T-helper 2 cell treated with Interferon-gamma antibody and Interleukin-4, amounts not matched to agents 5 μg/mL and 100 μg/mL, for 36 hours (primary cell): ENCODE measurements at regions not wholly inside any gene's neighbourhood (a gene's known extent, or its start where the extent isn't known, plus 50 kb on each side); places are given as distances from the start of the nearest gene placed in this dataset.
A peak's percentile ranks its signal among the peaks of the same experiment; 100 is the strongest.

Source experiments
- DNase-seq: peaks from one replicate; pipeline ENCODE4 v3.0.0; 2021; ENCODE audit warnings: low spot score
- H3K27ac Mint-ChIP-seq: one replicate; pipeline ENCODE4 v1.8.0; 2021; ENCODE audit warnings: mild to moderate bottlenecking, mixed read lengths
- H3K27me3 Mint-ChIP-seq: one replicate; pipeline ENCODE4 v1.8.0; 2021; ENCODE audit warnings: low read depth, mixed read lengths
- H3K36me3 Mint-ChIP-seq: one replicate; pipeline ENCODE4 v1.8.0; 2021; ENCODE audit warnings: low read depth, mixed read lengths
- H3K4me1 Mint-ChIP-seq: one replicate; pipeline ENCODE4 v1.8.0; 2021; ENCODE audit warnings: low read depth, mixed read lengths
- H3K4me3 Mint-ChIP-seq: one replicate; pipeline ENCODE4 v1.8.0; 2022; ENCODE audit warnings: mild to moderate bottlenecking, moderate library complexity, mixed read lengths
- H3K9me3 Mint-ChIP-seq: one replicate; pipeline ENCODE4 v1.8.0; 2021; ENCODE audit warnings: mixed read lengths

DNA sequence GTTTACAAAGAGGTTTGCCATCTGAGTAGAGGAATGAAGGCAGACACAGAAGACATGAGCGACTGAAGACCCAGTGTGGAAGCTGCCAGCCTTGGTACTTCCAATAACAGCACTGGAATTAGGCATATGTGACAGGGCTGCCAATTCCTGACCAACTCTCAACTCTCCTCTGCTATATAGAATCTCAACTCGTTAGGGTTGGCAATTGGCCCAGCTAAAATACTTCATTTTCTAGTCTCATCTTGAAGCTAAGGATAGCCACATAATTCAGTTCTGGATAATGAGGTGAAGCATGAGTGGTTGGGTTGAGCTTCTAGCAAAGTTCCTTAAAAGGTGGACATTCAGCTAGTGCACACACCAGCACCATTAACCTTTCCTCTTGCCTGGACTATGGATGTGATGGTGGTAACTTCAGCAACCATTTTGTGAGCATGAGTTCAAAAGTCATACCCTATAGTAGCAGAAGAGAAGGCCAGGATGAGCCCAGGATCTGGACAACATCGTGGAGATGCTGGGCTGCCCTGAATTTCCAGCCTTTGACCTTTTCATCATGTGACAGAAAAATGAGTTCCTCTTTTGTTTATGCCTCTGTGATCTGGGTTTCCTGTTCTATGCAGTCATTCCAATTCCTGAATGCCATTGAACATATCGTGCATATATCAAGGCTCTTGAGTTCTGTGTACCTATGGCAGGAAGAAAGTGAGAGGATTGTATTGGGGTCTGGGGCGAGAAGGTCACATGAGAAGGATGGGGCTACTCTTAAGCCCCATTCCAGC, 68.1 kb upstream of the HAAO start:
- no peak overlapping the region for H3K27ac Mint-ChIP-seq
- H3K4me1 Mint-ChIP-seq: peaks cover 3% of the 10 kb centered on the region
- no peak for DNase-seq
- peaks cover 9% of the 10 kb centered on the region for H3K9me3 Mint-ChIP-seq
- H3K4me3 Mint-ChIP-seq: no peak overlapping the region
- no peaks in the 10 kb centered on the region for H3K36me3 Mint-ChIP-seq
- no peaks in the 10 kb centered on the region for H3K27me3 Mint-ChIP-seq

DNA sequence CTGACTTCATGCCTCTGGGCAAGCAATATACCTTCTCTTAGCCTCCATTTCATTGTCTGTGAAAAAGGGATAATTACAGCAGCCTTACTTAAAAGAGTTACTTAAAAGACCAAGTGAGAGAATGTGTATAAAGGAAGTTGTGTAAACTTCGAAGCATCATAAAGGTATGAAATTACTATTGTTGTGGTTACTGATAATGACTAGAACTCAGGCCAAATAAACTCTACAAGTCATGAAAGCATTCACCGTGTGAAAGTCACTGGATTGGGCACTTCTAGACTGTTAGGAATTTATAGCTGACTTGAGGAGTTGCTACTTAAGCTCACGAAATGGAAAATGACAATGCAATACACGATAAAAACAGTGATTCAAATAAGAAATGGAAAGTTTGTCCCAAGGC, 67.4 kb upstream of the HAAO start:
- Mint-ChIP-seq H3K9me3 (peaks cover 9% of the 10 kb centered on the region), H3K36me3 (no peaks in the 10 kb centered on the region), H3K27ac (no peak overlapping the region), H3K27me3 (no peaks in the 10 kb centered on the region), H3K4me1 (peaks cover 3% of the 10 kb centered on the region), H3K4me3 (no peak overlapping the region)
- no peak for DNase-seq

DNA sequence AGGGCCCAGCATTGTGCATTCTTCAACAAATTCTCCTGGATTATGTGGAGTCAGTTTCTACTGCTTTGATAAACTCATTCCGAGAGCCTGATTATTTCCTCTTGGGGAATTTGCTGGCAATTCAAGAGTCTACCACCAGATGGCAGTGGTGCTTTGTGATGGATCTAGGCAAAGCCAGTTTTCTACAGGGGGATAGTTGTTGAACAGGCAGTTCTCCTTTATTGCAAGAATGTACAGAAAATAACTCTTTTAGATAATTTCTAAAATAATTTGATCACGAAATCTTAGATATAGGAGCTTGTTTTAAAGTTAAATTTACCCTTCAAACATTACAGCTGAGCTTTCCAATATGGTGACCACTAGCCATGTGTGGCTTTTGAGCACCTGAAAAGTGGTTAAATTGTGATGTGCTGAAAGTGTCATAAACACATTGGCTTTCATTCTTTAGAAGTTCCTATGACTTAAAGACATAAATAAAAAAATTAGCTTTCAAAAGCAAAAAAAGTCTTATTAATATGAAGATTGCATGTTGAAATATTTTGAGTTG, 66.7 kb upstream of the HAAO start:
- DNase-seq: peak; percentile 39
- H3K27me3 Mint-ChIP-seq: no peaks in the 10 kb centered on the region

DNA sequence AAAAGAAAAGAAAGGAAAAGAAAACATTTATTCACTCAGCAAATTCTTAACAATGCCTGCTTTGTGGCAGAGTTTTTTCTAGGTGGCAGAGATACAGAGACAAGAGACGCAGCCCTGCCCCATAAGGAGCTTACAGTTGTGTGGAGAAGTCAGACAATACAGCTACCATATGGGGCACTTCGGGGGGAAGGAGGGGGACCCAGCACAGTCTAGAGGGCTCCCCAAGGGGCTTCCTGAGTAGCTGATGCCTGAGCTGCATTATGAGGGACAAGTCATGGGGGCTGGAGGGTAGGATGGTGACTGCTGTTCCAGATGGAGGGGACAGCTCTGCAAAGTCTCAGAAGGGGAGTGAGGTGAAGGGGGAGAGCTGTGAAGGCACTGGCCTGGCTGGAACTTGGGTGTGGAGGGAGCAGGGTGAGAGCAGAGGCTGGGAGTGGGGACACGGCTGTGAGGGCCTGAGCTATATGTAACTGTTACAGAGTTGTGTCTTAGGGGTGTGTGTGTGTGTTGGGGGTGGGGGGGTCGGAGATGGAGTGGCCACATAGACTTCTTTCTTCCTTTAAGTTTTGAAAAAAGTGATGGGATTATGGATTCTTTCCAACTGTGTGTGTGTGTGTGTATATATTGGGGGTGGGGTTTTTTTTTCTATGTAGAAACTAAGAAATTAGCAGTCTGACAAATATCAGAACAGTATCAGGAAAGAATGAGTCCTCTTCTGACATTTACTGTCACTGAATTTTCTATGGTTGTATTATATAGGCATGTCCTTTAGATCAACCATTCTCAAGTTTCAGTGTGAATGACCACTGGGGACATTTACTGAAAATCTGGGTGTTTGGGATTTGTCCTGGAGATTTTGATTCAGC, 66.0 kb upstream of the HAAO start:
- Mint-ChIP-seq H3K4me1 (peaks cover 3% of the 10 kb centered on the region), H3K27me3 (no peaks in the 10 kb centered on the region), H3K4me3 (no peak overlapping the region), H3K36me3 (no peaks in the 10 kb centered on the region), H3K27ac (no peak overlapping the region), H3K9me3 (peaks cover 9% of the 10 kb centered on the region)
- DNase-seq: no peak

More for the DNA sequence above, 66.7 kb upstream of the HAAO start:
- Mint-ChIP-seq H3K27ac (no peak overlapping the region), H3K4me3 (no peak overlapping the region), H3K4me1 (peaks cover 3% of the 10 kb centered on the region), H3K36me3 (no peaks in the 10 kb centered on the region), H3K9me3 (peaks cover 9% of the 10 kb centered on the region)

DNA sequence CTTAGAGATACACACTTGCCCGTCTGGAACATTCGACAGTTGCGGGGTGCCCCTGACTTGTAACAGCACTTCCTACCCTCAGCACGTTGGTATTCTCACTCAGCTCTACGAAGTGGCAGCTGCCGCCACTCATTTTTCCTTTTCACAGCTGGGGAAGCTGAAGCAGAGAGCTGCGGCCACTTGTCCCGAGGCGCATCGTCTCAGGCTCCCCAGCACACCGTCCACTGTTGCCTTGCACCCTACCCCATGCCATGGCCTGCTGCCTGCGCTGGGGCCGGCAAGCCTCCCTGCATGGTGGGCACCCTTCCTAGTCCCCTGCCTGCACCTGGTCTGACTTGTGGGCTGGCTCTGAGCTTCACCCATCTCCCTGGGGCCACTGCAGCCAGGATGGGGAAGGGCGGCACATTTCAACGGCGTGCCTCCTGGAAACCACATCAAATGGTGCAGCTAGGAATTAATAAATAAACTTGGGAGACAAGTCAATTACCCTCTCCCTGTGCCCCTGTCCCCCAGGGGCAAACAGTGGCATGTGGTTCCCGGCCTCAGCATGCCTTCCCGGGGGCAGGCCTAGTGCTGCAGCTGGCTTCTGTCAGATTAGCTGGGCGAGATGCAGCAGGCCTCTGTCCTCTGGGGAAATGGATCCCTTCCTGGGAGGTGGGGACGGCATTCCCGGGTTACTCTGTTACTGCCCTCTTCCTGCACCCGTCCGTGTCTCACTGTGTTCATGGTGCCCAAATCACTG, 64.7 kb upstream of the HAAO start:
- Mint-ChIP-seq H3K27me3 (no peaks in the 10 kb centered on the region), H3K36me3 (no peaks in the 10 kb centered on the region), H3K4me3 (no peak overlapping the region), H3K27ac (no peak overlapping the region), H3K9me3 (peaks cover 9% of the 10 kb centered on the region), H3K4me1 (peaks cover 3% of the 10 kb centered on the region)
- DNase-seq: no peak

DNA sequence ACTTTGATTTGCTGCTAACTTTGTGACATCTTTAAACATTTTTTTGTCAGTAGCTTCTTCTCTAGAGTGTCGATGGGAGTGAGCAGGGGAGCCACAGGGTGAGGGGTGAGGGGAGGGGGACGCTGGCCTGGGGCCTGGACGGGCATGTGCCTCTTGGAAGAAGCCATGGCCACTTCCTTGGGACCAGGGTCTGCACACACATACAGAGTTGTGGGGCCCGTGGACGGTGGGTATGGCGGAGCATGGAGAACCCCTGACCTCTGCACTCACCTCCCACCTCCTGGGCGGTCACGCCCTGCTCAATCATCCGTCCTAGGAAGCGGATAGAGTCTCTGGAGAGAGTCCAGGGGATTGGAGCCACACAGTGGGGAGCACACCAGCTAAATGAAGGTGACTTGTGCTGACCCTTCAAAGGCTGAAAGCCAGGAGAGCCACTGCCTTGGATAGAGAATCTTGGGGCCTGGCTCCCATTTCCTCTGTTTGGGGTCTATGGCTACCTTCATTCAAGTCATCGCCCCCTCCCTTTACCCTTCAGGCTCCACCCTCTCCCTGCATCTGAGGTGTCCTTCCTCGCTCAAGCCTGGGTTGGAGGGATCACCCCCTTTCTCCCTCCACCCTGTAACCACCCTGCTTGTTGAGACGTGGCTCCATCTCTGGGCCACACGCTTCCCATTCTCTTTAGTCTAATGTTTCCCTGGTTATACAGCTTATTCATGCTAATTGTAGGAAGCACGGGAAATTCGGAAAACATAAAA, 63.9 kb upstream of the HAAO start:
- Mint-ChIP-seq H3K27ac (no peak overlapping the region), H3K27me3 (no peaks in the 10 kb centered on the region), H3K4me1 (peaks cover 3% of the 10 kb centered on the region), H3K36me3 (no peaks in the 10 kb centered on the region), H3K9me3 (peaks cover 9% of the 10 kb centered on the region), H3K4me3 (no peak overlapping the region)
- DNase-seq: no peak

DNA sequence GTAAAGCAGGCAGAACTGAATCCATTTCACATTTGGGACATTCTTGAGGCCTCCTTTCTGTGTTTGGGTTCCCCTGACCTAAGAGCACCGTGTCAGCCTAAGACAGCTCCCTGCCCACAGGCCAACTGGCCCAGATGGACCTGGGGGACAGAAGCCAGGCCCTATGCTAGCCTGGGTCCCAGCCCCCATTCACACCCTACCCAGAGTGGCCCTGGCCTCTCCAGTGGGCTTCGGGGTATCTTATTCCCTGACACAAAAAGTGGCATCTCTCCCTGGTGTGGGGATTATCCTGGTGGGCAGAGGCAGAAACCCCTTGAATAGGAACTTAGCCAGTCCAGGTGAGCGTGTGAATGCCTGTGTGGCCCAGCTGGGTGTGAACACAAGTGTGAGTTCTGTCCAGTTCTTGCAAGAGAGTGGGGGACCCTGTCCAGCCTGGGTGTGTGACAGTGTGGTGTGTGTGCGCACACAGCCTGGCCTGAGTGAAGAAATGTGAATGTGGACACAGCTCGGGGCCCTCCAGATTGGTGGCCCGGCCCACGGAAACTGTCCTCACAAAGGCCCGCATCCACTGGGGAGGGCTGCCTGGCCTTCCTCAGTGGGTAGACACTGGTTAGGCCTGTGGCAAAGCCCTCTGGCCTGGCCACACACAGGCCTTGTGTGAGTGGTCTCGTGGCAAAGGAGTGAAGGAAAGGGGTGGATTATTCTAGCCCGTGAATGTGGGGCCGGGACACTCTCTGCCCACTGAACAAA, 63.0 kb upstream of the HAAO start:
- peaks cover 9% of the 10 kb centered on the region for H3K9me3 Mint-ChIP-seq

DNA sequence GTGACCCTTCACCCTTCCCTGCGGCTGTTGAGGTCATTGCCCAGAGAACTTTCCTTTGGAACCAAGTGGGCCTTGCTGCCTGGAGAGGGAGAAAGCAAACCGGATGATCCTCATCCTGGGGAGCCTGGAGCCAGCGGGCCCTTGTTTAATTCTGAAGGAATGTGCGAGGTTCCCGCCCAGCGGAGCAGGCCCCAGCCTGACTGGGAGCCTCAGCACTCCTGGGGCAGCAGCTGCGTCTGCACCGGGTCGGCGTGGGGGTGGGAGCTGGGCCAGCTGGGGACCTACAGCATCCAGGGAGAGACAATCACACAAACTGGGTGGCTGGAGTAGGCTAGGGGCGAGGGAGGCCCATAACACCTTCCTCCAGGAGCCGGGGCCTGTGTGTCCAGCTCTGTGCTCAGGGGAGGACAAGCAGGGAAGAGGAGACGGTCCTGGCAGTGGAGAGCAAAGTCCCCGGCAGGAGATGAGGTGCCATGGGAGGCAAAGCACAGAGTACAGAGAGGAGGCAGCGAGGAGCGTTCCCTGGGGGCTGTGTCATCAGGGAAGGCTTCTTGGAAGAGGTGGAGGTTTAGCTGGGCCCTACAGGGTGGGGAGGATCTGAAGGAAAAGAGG, 61.9 kb upstream of the HAAO start:
- no peaks in the 10 kb centered on the region for H3K36me3 Mint-ChIP-seq
- H3K4me1 Mint-ChIP-seq: no peaks in the 10 kb centered on the region
- no peaks in the 10 kb centered on the region for H3K27me3 Mint-ChIP-seq
- H3K4me3 Mint-ChIP-seq: no peak overlapping the region
- H3K9me3 Mint-ChIP-seq: peaks cover 9% of the 10 kb centered on the region
- DNase-seq: no peak
- H3K27ac Mint-ChIP-seq: no peak overlapping the region

More for the DNA sequence above, 63.0 kb upstream of the HAAO start:
- no peak overlapping the region for H3K27ac Mint-ChIP-seq
- no peaks in the 10 kb centered on the region for H3K36me3 Mint-ChIP-seq
- H3K4me1 Mint-ChIP-seq: peaks cover 3% of the 10 kb centered on the region
- no peak overlapping the region for H3K4me3 Mint-ChIP-seq
- H3K27me3 Mint-ChIP-seq: no peaks in the 10 kb centered on the region
- DNase-seq: no peak

DNA sequence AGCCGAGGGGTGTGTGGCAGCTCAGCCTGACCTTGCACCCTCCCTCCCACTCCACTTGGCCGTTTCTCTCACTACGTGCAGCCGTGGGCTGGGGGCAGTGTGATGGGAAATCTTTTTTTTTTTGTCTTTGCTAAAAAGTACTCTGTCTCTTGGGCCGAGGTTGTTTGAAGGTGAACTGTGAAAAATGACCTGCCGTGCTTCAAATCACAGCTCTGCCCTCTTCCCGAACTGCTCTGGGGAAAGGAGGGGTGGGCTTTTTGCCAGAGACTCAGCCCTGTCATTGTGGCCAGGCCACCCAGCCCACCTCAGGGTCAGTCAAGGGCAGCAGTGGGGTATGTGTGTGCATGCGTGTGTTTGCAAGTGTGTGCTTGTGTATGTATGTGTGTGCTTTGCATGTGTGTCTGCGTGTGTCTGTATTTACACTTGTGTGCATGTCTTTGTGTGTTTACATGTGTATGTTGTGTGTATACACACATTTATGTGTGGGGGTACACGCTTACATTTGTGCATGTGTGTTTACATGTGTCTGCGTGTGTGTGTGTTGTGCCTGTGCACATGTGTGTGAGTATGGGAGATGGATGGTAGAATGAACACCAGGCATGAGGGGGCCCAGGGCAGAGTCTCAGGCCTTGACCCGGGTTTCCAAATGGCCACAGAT, 61.3 kb upstream of the HAAO start:
- no peak overlapping the region for H3K4me3 Mint-ChIP-seq
- H3K9me3 Mint-ChIP-seq: peaks cover 5% of the 10 kb centered on the region
- no peaks in the 10 kb centered on the region for H3K4me1 Mint-ChIP-seq
- no peaks in the 10 kb centered on the region for H3K36me3 Mint-ChIP-seq
- H3K27ac Mint-ChIP-seq: no peak overlapping the region
- DNase-seq: no peak
- no peaks in the 10 kb centered on the region for H3K27me3 Mint-ChIP-seq

DNA sequence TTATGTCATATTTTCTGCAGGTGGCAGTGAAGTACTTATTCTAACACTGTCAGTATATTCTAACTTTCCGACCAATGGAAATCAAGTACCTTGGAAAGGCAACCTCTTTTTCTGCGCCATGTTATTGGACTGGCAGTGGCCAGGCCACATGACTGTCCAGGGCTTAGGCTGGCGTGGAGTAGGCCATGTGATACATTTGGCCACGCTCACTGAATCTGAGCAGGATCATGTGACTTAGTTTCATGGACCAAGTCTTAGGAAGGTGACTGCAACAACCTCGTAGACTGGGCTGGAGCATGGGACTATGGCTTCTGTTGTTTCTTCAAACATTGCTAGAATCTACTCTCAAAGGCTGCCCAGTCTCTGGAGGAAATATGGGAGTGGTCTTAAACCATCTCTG, 60.4 kb upstream of the HAAO start:
- Mint-ChIP-seq H3K4me1 (no peaks in the 10 kb centered on the region), H3K4me3 (no peak overlapping the region), H3K27me3 (no peaks in the 10 kb centered on the region), H3K27ac (no peak overlapping the region), H3K36me3 (no peaks in the 10 kb centered on the region), H3K9me3 (no peaks in the 10 kb centered on the region)
- DNase-seq: no peak

DNA sequence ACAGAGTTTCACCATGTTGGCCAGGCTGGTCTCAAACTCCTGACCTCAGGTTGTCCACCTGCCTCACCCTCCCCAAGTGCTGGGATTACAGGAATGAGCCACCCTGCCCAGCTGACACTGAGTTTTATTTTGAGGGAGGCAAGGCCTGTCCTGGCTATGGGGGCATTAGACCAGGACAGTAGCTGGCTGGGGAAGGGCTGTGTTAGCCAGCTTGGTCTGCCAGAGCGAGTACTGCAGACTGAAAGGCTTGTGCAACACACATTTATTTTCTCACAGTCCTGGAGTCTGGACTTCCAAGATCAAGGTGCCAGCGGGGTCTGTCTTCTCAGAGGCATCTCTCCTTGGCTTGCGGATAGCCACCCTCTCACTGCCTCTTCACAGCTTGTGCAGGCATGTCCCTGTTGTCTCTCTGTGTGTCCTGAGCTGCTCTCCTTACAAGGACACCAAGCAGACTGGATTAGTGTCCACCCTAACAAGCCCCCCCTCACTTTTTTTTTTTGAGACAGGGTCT, 59.4 kb upstream of the HAAO start:
- no peaks in the 10 kb centered on the region for H3K4me1 Mint-ChIP-seq
- H3K27me3 Mint-ChIP-seq: no peaks in the 10 kb centered on the region
- no peak for DNase-seq
- no peaks in the 10 kb centered on the region for H3K9me3 Mint-ChIP-seq
- no peak overlapping the region for H3K27ac Mint-ChIP-seq
- H3K4me3 Mint-ChIP-seq: no peak overlapping the region
- no peaks in the 10 kb centered on the region for H3K36me3 Mint-ChIP-seq

DNA sequence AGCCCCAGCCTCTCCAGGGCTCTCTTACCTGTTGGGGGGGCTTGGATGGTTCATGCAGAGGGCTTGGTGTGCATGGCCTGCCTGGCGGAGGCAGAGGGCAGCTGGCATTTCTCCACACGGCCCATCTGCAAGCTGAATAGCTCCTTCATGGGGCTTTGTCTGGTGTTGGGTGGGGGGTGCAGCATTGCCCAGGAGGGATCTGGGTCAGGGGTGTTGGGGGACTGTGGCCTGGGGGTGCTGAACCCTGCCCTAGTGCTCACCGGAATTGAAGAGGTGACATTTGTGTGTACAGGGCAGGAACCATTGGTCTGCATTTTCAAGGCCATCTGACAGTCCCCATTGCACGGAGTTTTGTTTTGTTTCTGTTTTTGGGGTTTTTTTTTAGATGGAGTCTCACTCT, 58.8 kb upstream of the HAAO start:
- Mint-ChIP-seq H3K9me3 (no peaks in the 10 kb centered on the region), H3K4me1 (no peaks in the 10 kb centered on the region), H3K27me3 (no peaks in the 10 kb centered on the region), H3K4me3 (no peak overlapping the region), H3K36me3 (no peaks in the 10 kb centered on the region), H3K27ac (no peak overlapping the region)
- DNase-seq: no peak
